Lower leg skin (tissue), 4 donors: ENCODE measurements at regions not wholly inside any gene's neighbourhood (a gene's known extent, or its start where the extent isn't known, plus 50 kb on each side); places are given as distances from the start of the nearest gene placed in this dataset.

Experiments used
- DNase-seq, 2 donors: peaks; one replicate each; pipeline ENCODE4 v3.0.0-alpha.2; 2019; ENCODE audit warnings: low spot score in 2 of 2
- H3K4me3 ChIP-seq: fragments of 200-600 bp; sonication (generic); 2 replicates; pipeline ENCODE4 v1.5.1; 2017; ENCODE audit warnings: mild to moderate bottlenecking, low read depth; ENCODE audit not compliant: poor library complexity, severe bottlenecking
- CTCF ChIP-seq, 3 donors: fragments of 450-650 bp; IDR thresholded peaks; one replicate each; pipeline ENCODE4 v1.5.1; 2016; ENCODE audit warnings: antibody characterized with exemption in 3 of 3, mild to moderate bottlenecking in 3 of 3, moderate library complexity in 2 of 3
- POLR2A ChIP-seq, 2 donors: fragments of 450-650 bp; IDR thresholded peaks; one replicate each; pipeline ENCODE4 v1.6.1; 2016 to 2017; ENCODE audit warnings: antibody characterized with exemption in 2 of 2, mild to moderate bottlenecking in 1 of 2, moderate library complexity in 1 of 2
- whole genome bisulfite sequencing, 2 donors: methylation state at CpG; one replicate each; pipeline ENCODE4 v1.1.5; 2018; 5-methylcytosine and 5-hydroxymethylcytosine counted together
- intact Hi-C: fragments of 100-400 bp; cut with DNase I; formaldehyde crosslinking; loops from one replicate; pipeline ENCODE4 v1.15.0; 2023; ENCODE audit warnings: low total_unique reads

DNA sequence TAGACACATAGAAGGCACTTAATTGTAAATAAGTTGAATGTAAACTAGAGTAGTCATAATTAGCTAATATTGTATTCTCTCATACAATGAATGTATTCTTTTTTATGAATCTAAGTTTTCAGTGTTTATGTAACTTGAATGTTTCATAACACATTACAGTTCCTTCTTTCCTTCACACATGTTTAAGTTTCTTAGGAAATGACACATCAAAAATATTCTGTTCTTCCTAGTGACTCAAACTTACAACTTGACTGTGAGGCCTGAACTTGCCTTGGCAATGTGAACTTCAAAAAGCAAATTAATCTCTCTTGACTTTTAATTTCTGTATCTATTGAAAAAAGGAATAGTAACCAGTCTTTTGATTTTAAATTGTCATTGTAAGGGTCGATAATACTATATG is 700.1 kb downstream of the KCNT2 start:
- TF ChIP-seq POLR2A (IDR thresholded peaks at IDR 0.05) (no peak), CTCF (IDR thresholded peaks at IDR 0.05) (no peak)
- WGBS, 2 donors, result 38 to 46% methylated on average over 1 of the region's 1 CpG
- intact Hi-C loops, result no loop called here
- H3K4me3 ChIP-seq, result no peak overlapping the region
- no peak for DNase-seq

DNA sequence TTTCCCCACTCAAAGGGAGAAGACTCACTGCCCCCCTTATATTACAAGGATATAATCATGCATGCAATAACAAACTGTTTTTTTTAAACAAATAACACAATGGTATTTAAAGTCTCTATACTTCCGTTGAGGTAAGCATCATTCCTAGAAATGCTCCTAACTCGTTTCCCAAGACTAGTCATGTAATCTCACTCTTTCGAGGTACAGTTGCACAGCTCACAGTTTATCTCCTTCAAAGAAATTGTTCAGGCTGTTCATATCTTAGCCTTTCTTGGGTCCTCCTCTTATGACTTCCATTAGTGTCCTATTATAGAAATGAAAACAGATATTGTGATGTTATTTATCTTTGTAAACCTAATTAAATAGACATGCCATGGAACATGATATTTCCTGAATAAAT is 705.0 kb downstream of the KCNT2 start:
- no peak for TF ChIP-seq CTCF (IDR thresholded peaks at IDR 0.05)
- no peak for TF ChIP-seq POLR2A (IDR thresholded peaks at IDR 0.05)
- WGBS, 2 donors, result 78 to 83% methylated on average over 3 of the region's 3 CpGs
- no peak overlapping the region for H3K4me3 ChIP-seq
- intact Hi-C loops, result no loop called here
- no peak for DNase-seq

DNA sequence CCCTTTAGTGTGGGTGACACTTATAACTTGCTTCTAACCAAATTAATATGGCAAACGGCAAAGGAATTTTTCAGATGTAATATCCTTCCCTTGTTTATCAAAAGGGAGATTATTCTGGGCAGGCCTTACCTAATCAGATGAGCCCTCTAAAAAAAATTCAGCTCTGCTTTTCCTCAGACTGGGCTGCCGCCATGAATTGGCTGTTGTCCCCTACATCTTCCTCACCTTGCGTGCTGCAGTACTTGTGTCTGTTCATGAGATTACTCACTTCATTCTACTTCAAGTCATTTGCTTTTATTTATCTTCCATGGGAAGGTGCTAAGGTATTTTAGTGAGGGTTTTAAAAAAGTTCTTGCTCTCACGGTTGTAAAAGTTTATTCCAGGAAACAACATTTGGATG is 705.5 kb downstream of the KCNT2 start:
- intact Hi-C loops, result no loop called here
- no peak for DNase-seq
- H3K4me3 ChIP-seq, result no peak overlapping the region
- 70 to 84% methylated on average over 4 of the region's 4 CpGs for WGBS, 2 donors
- TF ChIP-seq POLR2A (IDR thresholded peaks at IDR 0.05) (no peak), CTCF (IDR thresholded peaks at IDR 0.05) (no peak)

GRCh38 chr1:195899762-195900352 is 708.4 kb downstream of the KCNT2 start:
- intact Hi-C loops, result no loop called here
- TF ChIP-seq POLR2A (IDR thresholded peaks at IDR 0.05) (no peak), CTCF (IDR thresholded peaks at IDR 0.05) (no peak)
- H3K4me3 ChIP-seq, result no peak overlapping the region
- no peak for DNase-seq
- WGBS, 2 donors, result 33% methylated on average over 1 of the region's 1 CpG

DNA sequence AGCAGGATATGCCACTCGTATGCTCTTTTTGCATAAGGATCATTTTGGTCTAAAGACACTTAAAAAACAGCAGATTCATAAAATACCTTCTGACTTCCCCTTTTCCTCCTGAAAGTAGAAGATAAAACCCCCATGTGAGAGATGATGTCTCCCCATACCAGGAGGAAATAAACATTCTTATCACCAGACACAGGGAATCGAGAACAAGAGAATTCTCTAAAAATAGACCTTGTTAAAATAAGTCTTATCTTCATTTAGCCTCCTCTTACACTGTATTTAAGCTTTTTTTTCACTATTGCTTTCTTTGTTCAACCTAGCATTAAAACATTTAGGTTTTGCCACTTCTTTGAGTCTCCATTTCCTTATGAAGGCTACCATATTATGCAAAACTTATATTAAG is 709.3 kb downstream of the KCNT2 start:
- intact Hi-C loops, result no loop called here
- no peak overlapping the region for H3K4me3 ChIP-seq
- WGBS, 2 donors, result 57 to 65% methylated on average over 2 of the region's 2 CpGs
- DNase-seq, result no peak
- TF ChIP-seq CTCF (IDR thresholded peaks at IDR 0.05) (no peak), POLR2A (IDR thresholded peaks at IDR 0.05) (no peak)

- DNase-seq, result no peak
- TF ChIP-seq POLR2A (IDR thresholded peaks at IDR 0.05) (no peak), CTCF (IDR thresholded peaks at IDR 0.05) (no peak)
- H3K4me3 ChIP-seq, result no peak overlapping the region
- WGBS, 2 donors, result 77 to 81% methylated on average over 3 of the region's 3 CpGs
- intact Hi-C loops, result no loop called here
Measured at GRCh38 chr1:195898373-195898772, 709.9 kb downstream of the KCNT2 start.
